GM12875 (cell line): ENCODE measurements at regions not wholly inside any gene's neighbourhood (a gene's known extent, or its start where the extent isn't known, plus 50 kb on each side); places are given as distances from the start of the nearest gene placed in this dataset.
"Not testable (repeated sequence)": the region's sequence is repeated elsewhere in the genome, so short reads cannot be mapped to it uniquely, and the experiment has no call there.

Experiments
- H3K4me3 ChIP-seq: one replicate; pipeline ENCODE4 v1.5.1; 2011; ENCODE audit warnings: low read depth, low read length, control low read depth
- TF ChIP-seq, protein P1 (sequence below): IDR thresholded peaks from 2 replicates; pipeline ENCODE4 v1.5.1; 2011; ENCODE audit warnings: low read depth, mild to moderate bottlenecking, control low read depth, inconsistent platforms, low read length, moderate library complexity, borderline replicate concordance; ENCODE audit not compliant: insufficient read depth

DNA sequence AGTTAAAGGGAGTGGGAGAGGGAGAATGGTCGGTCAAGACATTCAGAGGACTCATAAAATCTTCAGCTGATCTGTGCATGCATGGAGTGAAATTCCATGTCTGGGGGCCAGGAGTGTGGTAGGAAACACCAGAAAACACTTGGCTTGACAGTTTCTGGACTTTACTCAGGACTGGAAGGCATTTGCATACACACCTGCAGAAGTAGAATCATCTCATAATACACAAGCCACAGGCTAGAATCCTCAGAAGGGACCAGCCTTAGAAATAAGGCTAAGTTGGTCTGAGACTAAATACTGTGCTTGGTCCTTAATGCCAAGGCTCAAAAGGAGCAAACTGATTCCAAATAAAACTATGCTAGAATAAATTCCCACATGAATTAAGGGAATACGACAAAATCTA lies 328.1 kb upstream of the KITLG start:
- H3K4me3 ChIP-seq: no peak overlapping the region
- TF ChIP-seq, protein P1, sequence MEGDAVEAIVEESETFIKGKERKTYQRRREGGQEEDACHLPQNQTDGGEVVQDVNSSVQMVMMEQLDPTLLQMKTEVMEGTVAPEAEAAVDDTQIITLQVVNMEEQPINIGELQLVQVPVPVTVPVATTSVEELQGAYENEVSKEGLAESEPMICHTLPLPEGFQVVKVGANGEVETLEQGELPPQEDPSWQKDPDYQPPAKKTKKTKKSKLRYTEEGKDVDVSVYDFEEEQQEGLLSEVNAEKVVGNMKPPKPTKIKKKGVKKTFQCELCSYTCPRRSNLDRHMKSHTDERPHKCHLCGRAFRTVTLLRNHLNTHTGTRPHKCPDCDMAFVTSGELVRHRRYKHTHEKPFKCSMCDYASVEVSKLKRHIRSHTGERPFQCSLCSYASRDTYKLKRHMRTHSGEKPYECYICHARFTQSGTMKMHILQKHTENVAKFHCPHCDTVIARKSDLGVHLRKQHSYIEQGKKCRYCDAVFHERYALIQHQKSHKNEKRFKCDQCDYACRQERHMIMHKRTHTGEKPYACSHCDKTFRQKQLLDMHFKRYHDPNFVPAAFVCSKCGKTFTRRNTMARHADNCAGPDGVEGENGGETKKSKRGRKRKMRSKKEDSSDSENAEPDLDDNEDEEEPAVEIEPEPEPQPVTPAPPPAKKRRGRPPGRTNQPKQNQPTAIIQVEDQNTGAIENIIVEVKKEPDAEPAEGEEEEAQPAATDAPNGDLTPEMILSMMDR: no peak

DNA sequence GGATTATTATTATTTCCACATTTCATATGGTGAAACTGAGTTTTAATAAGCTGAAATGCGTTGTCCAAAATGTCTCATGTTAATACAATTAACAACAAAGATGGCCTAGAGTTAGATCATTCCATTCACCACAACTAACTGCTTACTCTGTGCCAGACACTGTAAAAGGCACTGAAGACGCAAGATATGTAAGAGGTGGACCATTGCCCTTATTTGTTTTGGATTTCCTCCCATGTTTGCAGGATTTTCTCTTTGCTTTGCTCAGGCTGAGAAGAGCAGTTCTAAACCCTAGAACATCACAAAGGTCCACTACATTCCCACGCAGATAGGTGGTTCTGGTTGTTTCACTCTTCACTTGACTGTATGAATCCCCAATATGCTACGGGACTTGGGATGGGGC lies 324.4 kb upstream of the KITLG start:
- H3K4me3 ChIP-seq: no peak overlapping the region
- TF ChIP-seq, protein P1: no peak

DNA sequence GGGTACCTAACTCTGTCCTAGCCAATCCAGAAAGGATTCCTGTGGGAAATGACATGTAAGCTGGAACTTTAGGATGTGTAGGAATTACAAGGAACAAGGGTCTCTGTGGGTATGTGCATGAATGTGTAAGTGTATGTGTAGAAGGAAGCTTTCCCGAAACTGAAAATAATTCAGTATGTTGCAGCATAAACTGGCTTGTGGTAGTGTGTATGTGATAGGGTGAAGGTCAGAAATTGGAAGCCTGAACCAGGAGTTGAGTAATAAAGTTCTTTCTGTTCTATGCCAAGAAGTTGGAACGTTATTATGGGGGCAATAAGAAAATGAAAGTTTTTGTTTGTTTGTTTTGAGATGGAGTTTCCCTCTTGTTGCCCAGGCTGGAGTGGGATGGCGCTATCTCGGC lies 323.1 kb upstream of the KITLG start:
- H3K4me3 ChIP-seq: no peak overlapping the region
- TF ChIP-seq, protein P1: no peak

DNA sequence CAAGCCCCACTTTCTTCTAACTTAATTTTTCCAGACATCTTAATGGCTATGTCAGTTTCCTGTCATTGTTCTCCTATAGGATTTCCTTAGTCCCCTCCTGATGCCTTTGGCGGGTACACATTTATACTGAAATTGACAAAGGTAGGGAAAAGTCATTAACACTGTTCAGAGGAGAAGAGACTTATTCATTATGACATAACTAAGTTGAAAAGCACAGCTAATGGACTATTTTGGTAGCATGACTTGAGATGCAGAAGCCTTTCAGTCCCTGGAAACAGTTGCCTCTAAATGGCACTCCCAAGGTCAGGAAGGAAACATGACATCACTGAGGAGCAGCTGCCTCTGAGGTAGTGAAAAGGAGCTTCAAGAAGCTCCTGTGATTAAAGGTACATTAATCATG lies 317.5 kb upstream of the KITLG start:
- TF ChIP-seq, protein P1: no peak
- H3K4me3 ChIP-seq: no peak overlapping the region

DNA sequence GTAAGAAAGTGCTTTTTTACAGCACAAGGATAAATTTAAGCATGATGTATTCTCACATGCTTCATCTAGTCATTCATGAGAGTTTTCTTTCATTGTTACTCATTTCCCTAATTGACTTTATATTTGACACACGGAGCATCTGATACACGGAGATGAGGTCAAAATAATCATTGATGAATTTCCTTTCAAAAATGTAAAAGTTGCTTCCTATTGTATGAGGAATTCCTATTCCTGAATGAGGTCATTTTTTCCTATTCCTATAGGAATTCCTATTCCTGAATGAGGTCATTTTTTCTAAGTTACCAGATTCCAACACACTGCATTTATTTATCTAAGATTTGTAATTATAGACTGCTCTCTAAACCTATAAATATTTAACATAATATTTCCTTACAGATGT lies 316.7 kb upstream of the KITLG start:
- TF ChIP-seq, protein P1: no peak
- H3K4me3 ChIP-seq: no peak overlapping the region

DNA sequence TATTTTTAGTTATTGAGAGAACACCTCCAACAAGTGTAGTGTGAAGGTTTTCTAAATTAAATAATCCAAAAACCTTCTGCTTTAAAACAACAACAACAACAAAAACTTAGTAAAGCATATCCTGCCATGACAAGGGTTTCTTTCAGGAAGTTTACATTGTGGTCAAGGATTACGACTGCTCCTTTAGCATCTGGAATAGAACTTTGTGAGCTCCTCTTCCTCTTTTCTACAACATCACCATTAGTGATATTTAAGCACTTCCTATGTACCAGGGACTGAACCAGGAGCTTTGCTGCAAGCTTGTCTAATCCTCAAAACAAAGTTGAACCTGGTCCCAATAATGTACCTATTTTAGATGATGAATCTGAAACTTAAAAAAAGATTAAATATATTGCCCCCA lies 315.4 kb upstream of the KITLG start:
- H3K4me3 ChIP-seq: no peak overlapping the region
- TF ChIP-seq, protein P1: no peak

DNA sequence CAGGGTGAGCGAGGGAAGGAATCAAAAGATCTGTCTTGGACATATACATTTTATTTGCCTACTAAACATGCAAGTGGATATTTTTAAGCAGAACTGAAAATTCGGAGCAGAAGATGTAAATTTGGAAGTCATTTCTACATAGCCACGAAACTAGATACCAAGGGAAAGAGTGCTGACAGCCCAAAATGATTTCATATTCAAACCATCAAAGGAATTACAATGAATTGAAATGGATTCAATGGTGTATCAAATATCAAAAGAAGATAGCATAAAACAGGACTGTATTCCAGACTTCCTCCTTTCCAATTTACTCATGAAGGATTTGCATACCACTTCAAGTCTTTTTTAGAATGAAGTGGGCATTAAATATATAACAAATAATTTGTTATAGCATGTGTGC lies 313.5 kb upstream of the KITLG start:
- TF ChIP-seq, protein P1: no peak
- no peak overlapping the region for H3K4me3 ChIP-seq

DNA sequence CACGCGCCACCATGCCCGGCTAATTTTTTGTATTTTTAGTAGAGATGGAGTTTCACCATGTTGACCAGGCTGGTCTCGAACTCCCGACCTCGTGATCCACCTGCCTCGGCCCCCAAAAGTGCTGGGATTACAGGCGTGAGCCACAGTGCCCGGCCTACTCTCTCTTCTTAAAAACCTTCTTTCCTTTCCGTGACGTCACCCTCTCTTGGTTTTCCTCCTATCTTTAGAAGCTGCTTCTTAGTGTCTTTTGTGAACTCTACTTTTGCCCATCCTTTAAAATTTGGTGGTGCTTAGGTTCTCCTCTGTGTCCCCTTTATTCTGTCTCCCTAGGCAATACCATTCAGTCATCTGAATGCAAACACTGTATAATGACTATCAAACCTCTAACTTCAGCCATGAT lies 311.2 kb upstream of the KITLG start:
- H3K4me3 ChIP-seq: not testable (repeated sequence)
